RWPE2 (cell line): ENCODE measurements at regions not wholly inside any gene's neighbourhood (a gene's known extent, or its start where the extent isn't known, plus 50 kb on each side); places are given as distances from the start of the nearest gene placed in this dataset.

Experiments
- ATAC-seq: fragments of 200-7000 bp; cut with Tn5 transposase; 3 replicates; pipeline ENCODE4 v1.9.1; 2021; ENCODE audit warnings: low read depth
- DNase-seq: peaks from one replicate; pipeline ENCODE4 v3.0.0-alpha.2; 2020; ENCODE audit warnings: low spot score
- H3K27ac ChIP-seq: fragments of 450-650 bp; 2 replicates; pipeline ENCODE4 v1.5.1; 2017; ENCODE audit warnings: mild to moderate bottlenecking; ENCODE audit not compliant: poor library complexity, severe bottlenecking
- H3K27me3 ChIP-seq: fragments of 250-450 bp; sonication (Bioruptor Pico); 2 replicates; pipeline ENCODE4 v1.5.1; 2021; ENCODE audit warnings: mild to moderate bottlenecking, moderate library complexity; ENCODE audit not compliant: insufficient read depth, poor library complexity, severe bottlenecking
- H3K36me3 ChIP-seq: fragments of 250-450 bp; sonication (Bioruptor Pico); 2 replicates; pipeline ENCODE4 v1.5.1; 2020; ENCODE audit warnings: low read depth, mild to moderate bottlenecking, moderate library complexity
- H3K4me1 ChIP-seq: fragments of 250-450 bp; sonication (Bioruptor Pico); 2 replicates; pipeline ENCODE4 v1.5.1; 2021; ENCODE audit warnings: mild to moderate bottlenecking, moderate library complexity; ENCODE audit not compliant: insufficient read depth, poor library complexity, severe bottlenecking
- H3K4me3 ChIP-seq: fragments of 250-450 bp; sonication (Bioruptor Pico); 2 replicates; pipeline ENCODE4 v1.5.1; 2021; ENCODE audit warnings: mild to moderate bottlenecking, moderate library complexity; ENCODE audit not compliant: severe bottlenecking
- H3K9me3 ChIP-seq: fragments of 250-450 bp; sonication (Bioruptor Pico); 2 replicates; pipeline ENCODE4 v1.5.1; 2021; ENCODE audit warnings: mild to moderate bottlenecking, moderate library complexity; ENCODE audit not compliant: severe bottlenecking
- TF ChIP-seq, protein P1 (sequence below): fragments of 450-650 bp; IDR thresholded peaks from one replicate; pipeline ENCODE4 v1.5.1; 2017; ENCODE audit warnings: mild to moderate bottlenecking, moderate library complexity; ENCODE audit not compliant: poor library complexity, severe bottlenecking

GRCh38 chr10:29734962-29735627 is 100.3 kb upstream of the SVIL start:
- Histone ChIP-seq H3K9me3 (no peaks in the 10 kb centered on the region), H3K27ac (peak overlapping the region; percentile 65), H3K27me3 (no peaks in the 10 kb centered on the region), H3K4me1 (peaks cover 9% of the 10 kb centered on the region), H3K4me3 (peak overlapping the region; percentile 92), H3K36me3 (no peaks in the 10 kb centered on the region)
- TF ChIP-seq, protein P1, sequence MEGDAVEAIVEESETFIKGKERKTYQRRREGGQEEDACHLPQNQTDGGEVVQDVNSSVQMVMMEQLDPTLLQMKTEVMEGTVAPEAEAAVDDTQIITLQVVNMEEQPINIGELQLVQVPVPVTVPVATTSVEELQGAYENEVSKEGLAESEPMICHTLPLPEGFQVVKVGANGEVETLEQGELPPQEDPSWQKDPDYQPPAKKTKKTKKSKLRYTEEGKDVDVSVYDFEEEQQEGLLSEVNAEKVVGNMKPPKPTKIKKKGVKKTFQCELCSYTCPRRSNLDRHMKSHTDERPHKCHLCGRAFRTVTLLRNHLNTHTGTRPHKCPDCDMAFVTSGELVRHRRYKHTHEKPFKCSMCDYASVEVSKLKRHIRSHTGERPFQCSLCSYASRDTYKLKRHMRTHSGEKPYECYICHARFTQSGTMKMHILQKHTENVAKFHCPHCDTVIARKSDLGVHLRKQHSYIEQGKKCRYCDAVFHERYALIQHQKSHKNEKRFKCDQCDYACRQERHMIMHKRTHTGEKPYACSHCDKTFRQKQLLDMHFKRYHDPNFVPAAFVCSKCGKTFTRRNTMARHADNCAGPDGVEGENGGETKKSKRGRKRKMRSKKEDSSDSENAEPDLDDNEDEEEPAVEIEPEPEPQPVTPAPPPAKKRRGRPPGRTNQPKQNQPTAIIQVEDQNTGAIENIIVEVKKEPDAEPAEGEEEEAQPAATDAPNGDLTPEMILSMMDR = no peak
- peak; percentile 41 for ATAC-seq
- no peak for DNase-seq

DNA sequence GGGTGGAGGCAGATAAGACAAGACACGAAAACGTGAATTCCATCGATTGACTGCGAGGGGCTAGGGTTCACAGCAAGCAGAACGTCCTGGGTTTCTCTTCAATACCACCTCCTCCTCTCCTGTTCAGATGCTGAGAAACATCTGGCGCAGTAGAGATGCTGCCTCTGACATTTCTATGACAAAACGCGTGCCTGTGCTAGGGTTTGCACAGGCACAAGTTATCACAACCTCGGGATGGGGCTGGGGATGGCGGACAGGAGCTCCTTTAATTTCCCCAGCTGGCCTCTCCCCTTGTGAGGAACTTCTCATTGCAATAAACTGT is 99.8 kb upstream of the SVIL start:
- Histone ChIP-seq H3K9me3 (no peaks in the 10 kb centered on the region), H3K4me1 (peaks cover 9% of the 10 kb centered on the region), H3K4me3 (peak overlapping the region; percentile 92), H3K36me3 (no peaks in the 10 kb centered on the region), H3K27me3 (no peaks in the 10 kb centered on the region), H3K27ac (peak overlapping the region; percentile 65)
- no peak for ATAC-seq
- DNase-seq = no peak
- TF ChIP-seq, protein P1 = no peak

GRCh38 chr10:29733323-29733722 is 98.6 kb upstream of the SVIL start:
- no peak overlapping the region for H3K4me3 ChIP-seq
- H3K36me3 ChIP-seq = no peaks in the 10 kb centered on the region
- H3K27me3 ChIP-seq = no peaks in the 10 kb centered on the region
- H3K27ac ChIP-seq = no peak overlapping the region
- H3K9me3 ChIP-seq = no peaks in the 10 kb centered on the region
- DNase-seq = no peak
- TF ChIP-seq, protein P1 = no peak
- H3K4me1 ChIP-seq = peaks cover 9% of the 10 kb centered on the region
- ATAC-seq = no peak

GRCh38 chr10:29732918-29733317 is 98.1 kb upstream of the SVIL start:
- DNase-seq = no peak

DNA sequence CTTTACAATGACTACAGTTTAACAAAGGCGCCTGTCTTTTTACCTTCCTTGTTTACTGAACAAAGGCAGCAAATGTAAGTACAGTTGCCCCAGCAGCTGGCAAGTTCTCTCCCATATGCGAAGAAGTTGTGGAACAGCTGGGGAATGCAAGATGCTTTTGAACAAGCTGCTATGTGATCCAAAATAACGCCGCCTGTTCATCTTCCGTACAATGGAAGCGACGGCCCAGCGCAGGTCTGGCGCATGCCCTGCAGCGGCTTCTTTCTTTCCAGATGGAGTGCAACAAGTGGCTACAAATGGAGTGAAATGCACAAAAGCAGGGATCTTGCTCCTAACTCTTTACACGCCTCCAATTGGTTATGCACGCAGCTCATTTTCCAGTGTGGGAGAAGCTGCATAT is 97.0 kb upstream of the SVIL start:
- no peaks in the 10 kb centered on the region for H3K36me3 ChIP-seq
- DNase-seq = no peak
- no peak for ATAC-seq
- TF ChIP-seq, protein P1 = no peak
- H3K4me3 ChIP-seq = no peak overlapping the region
- no peaks in the 10 kb centered on the region for H3K9me3 ChIP-seq
- no peaks in the 10 kb centered on the region for H3K27me3 ChIP-seq
- peaks cover 9% of the 10 kb centered on the region for H3K4me1 ChIP-seq
- no peak overlapping the region for H3K27ac ChIP-seq

More at GRCh38 chr10:29732918-29733317, 98.1 kb upstream of the SVIL start:
- no peaks in the 10 kb centered on the region for H3K27me3 ChIP-seq
- no peaks in the 10 kb centered on the region for H3K36me3 ChIP-seq
- no peaks in the 10 kb centered on the region for H3K9me3 ChIP-seq
- H3K4me3 ChIP-seq = no peak overlapping the region
- TF ChIP-seq, protein P1 = no peak
- peaks cover 9% of the 10 kb centered on the region for H3K4me1 ChIP-seq
- ATAC-seq = no peak
- no peak overlapping the region for H3K27ac ChIP-seq
